ENCODE measurements at regions not wholly inside any gene's neighbourhood (a gene's known extent, or its start where the extent isn't known, plus 50 kb on each side); places are given as distances from the start of the nearest gene placed in this dataset.
"Not testable (repeated sequence)": the region's sequence is repeated elsewhere in the genome, so short reads cannot be mapped to it uniquely, and the experiment has no call there.

DNA sequence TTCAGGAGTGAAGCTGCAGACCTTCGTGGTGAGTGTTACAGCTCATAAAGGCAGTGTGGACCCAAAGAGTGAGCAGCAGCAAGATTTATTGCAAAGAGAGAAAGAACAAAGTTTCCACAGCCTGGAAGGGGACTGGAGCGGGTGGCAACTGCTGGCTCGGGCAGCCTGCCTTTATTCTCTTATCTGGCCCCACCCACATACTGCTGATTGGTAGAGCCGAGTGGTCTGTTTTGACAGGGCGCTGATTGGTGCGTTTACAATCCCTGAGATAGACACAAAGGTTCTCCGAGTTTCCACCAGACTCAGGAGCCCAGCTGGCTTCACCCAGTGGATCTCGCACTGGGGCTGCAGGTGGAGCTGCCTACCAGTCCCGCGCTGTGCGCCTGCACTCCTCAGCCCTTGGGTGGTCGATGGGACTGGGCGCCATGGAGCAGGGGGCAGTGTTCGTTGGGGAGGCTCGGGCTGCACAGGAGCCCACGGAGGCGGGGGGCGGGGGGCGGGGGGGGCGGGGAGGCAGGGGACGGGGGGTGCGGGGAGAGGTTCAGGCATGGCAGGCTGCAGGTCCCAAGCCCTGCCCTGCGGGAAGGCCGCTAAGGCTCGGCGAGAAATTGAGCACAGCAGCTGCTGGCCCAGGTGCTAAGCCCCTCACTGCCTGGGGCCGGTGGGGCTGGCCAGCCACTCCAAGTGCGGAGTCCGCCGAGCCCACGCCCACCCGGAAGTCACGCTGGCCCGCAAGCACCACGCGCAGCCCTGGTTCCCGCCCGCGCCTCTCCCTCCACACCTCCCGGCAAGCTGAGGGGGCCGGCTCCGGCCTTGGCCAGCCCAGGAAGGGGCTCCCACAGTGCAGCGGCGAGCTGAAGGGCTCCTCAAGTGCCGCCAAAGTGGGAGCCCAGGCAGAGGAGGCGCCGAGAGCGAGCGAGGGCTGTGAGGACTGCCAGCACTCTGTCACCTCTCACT is 59.9 kb upstream of the EN2 start:
- not testable (repeated sequence) for DNase-seq

DNA sequence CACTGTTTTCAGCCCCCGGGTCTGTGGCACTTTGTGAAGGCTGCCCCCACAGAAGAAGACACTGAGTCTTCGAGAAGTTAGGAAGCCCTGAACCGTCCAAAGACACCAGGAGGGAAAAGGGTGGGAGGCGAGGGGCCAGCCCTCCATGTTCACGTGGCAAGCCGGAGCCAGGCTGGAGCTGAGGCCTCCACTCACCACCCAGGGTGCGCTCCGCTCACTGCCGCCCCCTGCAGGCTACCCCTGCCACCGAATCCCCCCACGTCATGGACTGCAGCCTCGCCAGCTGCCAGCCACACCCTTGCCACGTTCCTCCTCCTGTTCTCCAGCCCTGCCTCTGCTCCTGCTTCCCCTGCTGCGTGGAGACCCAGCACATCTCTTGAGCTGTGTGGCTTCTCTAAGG is 59.0 kb upstream of the EN2 start:
- no peak for DNase-seq

DNA sequence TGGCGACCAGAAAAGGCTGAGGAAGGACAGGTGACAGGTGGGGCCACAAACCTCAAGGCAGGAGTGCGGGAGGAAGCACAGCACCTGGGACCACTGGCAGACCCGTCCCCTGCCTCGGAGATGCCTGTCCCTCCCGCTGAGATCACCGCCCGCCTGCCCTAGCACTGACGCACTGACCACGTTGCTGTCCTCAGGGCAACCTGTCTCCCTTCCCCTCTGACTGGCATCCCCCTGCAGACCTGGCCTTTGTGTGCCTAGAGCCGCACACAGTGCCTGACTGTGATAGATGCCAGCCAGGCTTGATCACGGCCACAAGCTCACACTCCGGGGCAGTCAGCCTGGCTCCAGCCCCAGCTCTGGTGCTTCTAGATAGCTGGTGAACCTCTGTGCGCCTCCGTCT is 58.4 kb upstream of the EN2 start:
- no peak for DNase-seq

DNA sequence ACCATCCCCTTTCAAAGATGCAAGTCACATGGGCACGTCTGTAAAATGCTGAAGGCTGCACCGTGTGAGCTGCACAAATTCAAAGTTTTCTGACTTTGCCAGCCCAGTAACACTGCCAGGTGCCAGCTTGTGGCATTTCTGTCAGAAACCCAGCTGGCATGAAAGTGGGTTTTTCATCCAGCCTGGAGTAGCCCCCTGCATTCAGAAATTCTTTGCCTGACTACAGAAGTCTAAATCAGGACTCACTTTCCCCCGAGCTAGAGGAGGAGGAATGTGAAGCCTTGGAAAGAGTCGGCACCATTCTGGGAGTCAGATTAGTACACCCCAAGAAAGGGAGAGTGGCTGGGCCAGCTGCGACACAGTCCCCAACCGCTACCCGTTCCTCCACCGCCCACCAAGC is 56.7 kb upstream of the EN2 start:
- no peak for DNase-seq

DNA sequence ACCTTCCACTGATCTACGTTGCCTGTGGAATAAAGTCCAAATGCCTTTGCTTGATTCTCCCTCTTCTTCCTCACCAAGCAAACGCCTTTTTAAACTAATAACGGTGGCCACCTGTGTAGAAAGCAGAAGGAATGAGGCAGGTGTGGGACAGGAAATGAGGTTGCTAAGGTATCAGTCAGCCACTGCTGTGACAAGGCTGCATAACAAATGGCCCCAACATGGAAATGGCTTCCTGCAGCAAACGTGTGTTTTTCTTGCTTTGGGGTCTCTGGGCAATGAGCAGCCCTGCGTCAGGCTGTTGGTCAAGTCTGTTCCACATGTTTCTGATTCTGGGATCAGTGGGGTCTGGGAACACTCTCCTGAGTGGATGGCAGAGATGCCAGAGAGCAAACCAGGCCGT is 56.0 kb upstream of the EN2 start:
- DNase-seq = no peak

DNA sequence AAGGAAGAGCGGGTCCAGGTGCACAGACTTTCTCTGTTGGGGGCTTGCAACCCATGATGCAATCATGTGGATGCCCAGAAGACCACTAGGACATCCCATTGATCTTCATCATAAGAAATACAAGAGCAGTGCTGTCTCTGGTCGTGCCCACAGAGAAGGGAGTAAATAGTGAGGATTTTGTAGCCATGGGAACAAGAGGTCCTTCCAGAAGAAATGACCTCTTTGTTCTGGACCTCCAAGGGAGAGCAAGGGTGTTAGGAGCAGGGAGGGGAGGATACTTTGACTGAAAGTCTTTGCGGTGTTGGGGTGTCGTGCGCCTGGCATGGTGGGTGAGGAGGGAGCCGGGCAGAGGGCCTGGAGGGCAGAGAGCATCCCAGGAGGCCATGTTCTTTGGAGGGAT is 55.0 kb upstream of the EN2 start:
- no peak for DNase-seq

DNA sequence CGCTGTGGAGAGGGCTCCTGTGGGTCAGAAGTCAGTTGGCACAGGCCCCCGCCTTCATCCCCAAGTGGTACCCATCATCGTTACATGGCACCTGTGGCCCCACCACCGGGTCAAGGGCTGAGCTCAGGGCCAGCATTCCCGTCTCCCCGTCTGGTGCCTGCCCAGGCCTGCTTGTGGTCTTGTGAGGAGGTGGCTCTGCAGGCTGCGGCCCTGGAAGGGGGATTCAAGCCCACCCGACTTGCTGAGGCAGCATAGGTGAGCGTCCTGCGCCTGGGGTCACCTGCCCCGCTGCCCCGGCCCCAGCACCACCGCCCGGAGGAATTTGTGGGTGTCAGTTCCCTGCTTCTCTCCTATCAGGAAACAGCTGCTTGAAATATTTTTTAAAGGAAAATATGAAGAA is 53.0 kb upstream of the EN2 start:
- DNase-seq = no peak

DNA sequence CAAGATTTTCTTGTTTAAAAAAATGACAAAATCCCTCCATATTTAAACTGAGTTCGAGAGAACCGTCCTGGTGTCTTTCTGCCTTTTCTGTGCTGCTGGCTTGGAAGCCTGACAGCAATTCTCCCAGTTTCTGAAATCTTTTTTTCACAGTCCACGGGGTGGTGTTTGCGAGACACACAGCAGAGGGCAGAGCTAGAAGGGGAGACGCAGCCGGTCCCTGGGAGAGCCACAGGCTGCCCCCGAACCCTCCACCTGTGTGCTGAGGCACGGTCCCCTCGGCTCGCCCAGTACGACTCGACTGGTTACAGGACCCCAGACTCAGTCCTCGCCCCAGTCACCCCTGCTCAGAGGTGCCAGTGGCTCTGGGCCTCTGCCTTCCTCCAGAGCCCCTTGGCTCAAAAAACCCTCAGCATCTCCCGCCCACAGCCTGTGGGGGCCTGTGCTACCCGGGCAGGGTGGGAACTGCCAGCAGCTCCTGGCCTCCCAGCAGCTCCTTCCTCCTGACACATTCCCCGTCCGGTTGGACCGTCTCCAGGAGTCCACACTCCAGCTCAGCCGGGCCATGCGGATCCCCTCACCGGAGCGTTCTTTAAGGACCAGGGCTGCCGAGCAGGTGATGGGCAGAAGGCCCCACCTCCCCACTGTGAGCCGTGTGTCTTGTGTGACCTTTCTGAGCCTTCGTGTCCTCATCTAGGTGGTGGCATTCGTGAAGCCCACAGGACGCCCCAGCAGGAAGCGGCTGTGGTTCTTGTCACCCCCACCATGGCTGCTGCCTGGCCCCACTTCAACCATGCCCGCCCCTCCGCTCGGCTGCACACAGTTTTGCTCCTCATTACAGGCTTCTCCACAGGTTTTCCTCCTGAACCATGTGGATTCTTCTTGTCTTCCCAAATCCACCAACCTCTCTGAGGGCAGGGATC is 52.3 kb upstream of the EN2 start:
- no peak for DNase-seq

DNA sequence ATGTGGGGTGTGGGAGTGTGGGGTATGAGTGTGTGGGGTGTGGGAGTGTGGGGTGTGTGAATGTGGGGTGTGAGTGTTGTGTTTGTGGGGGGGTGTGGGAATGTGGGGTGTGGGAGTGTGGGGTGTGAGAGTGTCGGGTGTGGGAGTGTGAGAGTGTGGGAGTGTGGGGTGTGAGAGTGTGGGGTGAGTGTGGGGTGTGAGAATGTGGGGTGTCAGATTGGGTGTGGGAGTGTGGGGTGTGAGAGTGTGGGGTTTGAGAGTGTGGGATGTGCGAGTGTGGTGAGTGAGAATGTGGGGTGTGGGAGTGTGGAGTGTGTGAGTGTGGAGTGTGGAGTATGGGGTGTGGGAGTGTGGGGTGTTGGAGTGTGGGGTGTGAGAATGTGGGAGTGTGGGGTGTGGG is 50.1 kb upstream of the EN2 start:
- DNase-seq = no peak

Measured in activated CD8-positive, alpha-beta memory T cell treated with anti-CD3 and anti-CD28 coated beads for 24 hours (primary cell).